Activated CD4-positive, alpha-beta T cell treated with anti-CD3 and anti-CD28 coated beads, Interleukin-2, Interleukin-6, amounts not matched to agents 100 ng/mL and 50 ng/mL, durations not matched to agents 16 hours and 8 hours (primary cell): ENCODE measurements at regions not wholly inside any gene's neighbourhood (a gene's known extent, or its start where the extent isn't known, plus 50 kb on each side); places are given as distances from the start of the nearest gene placed in this dataset.

Experiments
- DNase-seq: peaks from one replicate; pipeline ENCODE4 v3.0.0-alpha.2; 2020

DNA sequence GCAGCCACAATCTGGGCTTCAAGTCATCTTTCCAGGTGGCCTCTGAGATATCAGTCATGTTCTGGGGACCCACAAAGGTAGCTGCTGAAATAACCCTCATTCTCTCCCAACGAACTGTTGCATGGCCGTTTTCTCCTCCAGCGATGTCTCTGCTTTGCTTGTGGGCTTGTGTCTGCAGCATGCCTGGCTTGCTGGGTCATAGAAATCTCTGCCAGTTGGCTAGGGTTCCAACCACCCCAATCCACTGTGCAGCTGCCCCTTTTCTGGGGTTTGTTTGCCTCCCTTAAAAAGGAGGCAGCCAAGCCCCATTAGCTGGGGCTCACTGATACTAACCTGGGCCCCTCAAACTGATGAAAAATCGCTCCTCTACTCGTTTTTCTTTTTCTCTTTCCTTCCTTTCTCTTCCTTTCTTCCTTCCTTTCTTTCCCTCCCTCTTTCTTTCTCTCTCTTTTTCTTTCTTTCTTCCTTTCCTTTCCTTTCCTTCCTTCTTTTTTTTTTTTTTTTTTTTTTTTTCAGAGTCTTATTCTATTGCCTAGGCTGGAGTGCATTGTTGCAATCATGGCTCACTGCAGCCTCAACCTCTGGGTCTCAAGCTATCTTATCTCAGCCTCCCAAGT, 680.0 kb downstream of the EPHA4 start:
- no peak for DNase-seq

DNA sequence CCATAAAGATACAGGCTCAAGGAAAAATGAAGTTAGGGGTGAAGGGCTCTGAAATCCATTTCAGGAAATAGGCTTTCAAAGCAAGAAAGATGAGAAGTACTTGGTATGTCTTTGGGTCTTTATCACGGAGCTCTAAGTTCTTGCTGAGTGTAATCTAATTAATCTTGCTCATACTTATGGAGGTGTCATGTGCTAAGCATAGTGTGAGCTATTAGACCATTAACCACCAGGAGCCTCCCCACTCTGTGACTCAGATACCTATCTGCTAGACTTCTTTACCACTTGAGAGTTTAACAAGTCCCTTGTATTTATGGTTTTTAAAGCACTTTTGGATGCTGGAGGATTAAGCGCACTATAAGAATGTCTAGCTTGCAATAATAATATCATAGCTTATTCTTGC, 678.7 kb downstream of the EPHA4 start:
- DNase-seq, result no peak

- DNase-seq, result no peak
These were observed 678.0 kb downstream of the EPHA4 start for GRCh38 chr2:220894069-220894468.

DNA sequence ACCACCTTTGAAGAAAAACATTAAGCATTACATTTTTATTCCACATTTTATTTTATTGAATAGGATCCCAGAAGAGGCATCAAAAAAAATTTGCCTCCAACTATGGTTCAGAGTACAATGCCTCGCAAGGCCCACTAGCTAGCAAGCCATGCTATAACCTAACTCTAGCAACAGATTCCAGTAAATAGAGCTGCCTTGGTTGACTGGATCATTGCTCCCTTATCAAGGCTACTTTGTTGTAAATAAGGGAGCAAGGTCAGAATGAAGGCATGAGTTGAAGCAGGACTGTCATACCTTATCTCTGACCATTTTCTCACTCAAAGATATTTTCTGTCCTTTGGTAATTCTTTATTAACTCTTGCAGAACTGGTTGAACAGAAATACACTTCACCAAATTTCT, 672.6 kb downstream of the EPHA4 start:
- DNase-seq, result no peak

DNA sequence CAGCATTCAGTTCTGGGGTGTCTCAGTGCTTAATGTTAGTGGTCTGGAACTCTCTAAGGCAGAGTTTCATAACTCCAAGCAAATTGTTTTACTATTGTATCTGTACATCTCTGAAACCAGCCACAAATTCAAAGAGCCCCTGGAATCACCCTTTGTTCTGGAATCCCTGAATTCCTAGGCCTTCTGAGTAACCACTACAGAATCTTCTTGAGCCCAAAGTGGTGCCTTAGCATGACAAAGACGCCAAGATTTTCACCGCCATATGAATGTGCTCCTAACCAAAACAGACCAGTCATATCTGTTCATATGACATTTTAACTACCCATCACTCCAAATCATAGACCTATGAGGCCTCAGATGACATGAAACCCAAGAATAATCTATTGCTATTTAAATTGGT, 668.1 kb downstream of the EPHA4 start:
- DNase-seq, result no peak

DNA sequence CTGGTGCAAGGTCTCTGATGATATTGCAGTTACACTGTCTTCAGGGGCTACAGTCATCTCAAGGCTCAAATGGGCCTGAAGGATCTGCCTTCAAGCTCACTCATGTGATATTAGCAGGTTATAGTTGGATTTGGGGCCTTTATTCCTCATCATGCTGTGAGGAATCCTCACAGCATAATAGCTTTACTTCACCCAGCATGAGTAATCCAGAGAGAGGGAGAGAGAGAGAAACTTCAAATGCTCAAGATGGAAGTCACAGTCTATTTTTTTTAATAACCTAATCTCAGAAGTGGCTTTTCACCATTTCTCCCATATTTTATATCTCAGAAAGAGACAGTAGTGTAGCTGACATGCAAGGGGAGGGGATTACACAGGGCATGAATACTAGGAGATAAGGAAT, 658.7 kb downstream of the EPHA4 start:
- no peak for DNase-seq

DNA sequence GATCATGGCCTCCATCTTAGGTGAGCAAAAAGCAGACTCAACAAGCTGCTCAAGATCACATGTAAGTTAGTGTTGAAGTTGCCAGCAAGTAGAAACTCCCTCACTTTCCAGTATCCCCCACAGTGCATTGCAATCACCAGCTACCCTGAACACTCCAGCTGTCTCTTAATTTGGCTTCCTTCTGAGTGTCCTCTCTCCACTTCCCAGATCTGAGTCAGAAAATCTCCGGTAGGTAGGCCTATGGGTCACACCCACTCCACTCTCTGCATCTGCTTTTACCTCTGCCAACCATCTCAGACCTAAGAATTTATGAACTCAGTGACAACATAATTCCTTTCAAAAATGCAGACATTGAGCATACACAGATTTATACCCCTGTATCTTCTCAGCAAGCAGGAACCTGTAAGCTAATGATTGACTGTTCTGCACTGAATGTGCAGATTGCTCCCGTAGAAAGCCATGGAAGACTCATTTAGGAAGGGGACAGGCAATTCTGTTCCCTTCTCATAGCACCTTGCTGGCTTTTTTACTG, 656.9 kb downstream of the EPHA4 start:
- DNase-seq, result no peak

DNA sequence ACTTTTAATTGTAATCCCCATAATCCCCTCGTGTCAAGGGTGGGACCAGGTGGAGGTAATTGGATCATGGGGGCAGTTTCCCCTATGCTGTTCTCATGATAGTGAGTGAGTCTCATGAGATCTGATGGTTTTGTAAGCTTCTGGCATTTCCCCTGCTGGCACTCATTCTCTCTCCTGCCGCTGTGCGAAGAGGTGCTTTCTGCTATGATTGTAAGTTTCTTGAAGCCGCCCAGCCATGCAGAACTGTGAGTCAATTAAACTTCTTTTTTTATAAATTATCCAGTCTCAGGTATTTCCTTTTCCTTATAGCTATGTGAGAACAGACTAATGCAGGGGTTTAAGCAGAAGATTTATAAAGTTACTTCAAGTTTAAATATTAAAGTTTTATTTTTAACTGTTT, 655.2 kb downstream of the EPHA4 start:
- DNase-seq, result no peak

- no peak for DNase-seq
These were observed 641.6 kb downstream of the EPHA4 start for GRCh38 chr2:220930271-220931076.

DNA sequence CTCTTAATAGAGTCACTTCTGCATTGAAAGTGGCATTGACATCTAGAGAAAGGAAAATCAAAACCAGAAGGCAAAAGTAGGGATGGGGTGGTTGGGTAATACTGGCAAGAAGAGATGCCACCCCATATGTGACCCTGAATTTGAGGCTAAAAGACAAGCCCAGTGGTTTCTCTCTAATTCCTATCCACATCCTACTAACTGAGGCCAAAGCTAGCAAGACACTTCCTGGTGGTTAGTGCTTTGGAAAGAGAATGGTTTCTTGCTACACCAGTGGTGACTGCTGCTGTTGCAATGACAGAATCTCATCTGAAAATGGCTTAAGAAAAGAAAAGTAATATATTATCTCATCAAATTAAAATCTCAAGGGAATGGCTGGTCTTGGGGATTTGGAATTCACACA, 640.6 kb downstream of the EPHA4 start:
- DNase-seq, result no peak

DNA sequence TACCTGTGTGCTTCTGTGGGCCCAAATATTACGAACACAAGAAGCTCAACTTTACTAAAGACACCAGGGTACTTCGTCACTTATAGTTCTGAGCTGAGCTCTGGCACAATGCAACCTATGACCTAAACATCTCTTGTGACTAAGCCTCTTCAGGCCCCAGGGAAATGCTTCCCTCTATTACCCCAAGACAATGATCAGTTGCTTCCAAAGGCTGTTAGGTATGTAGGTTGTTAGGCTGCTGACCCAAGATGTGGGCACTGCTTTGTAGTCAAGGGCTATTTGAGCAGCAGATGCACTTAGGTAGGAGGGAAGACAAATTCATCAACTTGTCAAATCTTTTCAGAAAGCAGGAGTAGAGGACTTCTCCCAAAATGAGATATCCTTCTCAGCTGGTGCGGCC, 640.1 kb downstream of the EPHA4 start:
- DNase-seq, result no peak

DNA sequence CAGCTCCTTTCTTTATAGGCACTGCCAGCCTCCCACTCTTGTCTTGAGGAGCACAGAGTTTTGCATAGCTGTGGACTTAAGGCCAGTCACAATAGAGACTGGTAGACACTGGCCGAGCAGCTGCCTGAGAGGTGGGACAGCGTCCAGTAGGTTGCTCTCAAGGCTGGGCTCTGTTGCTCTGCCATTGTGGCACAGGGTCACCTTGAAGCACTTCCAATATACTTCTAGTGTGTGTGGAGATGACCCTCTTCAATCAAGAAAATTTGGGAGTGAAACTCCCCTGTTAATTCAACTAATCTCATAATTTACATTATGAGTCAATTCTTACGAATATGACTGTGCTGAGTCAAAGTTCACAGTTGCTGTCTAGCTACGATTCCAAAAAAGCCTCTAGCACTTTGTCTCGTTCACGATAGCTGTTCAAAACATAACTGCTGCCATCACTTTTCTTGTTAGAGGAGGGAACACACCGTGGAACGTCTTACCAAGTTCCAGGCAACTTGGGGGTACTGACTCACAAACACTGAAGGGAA, 636.2 kb downstream of the EPHA4 start:
- peak; percentile 88 for DNase-seq

DNA sequence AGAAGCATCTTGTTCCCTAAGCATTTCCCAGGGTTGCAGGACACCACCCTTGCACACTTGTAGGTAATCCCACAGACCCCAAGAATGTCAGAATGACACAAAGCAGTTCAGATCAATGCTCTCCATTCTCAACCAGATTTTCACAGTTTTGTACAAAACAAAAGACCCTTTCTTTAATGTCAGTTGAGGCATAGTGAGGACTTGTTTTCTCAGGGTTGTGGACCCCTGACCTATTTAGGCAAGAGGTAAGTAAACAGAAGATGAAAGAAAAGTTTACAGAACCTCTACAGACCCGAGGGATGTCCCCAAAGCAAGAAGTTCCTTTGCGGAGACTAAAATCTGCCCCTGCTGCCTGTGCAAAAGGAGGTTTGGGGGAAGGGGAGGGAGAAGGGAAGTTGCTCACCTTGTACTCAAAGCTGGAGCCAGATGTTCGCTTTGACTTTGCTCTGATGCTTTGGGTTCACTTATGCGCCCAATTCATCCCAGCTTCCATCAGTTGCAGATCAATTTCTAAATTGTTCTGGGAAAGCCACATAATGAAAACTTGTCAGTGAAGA, 635.4 kb downstream of the EPHA4 start:
- no peak for DNase-seq

DNA sequence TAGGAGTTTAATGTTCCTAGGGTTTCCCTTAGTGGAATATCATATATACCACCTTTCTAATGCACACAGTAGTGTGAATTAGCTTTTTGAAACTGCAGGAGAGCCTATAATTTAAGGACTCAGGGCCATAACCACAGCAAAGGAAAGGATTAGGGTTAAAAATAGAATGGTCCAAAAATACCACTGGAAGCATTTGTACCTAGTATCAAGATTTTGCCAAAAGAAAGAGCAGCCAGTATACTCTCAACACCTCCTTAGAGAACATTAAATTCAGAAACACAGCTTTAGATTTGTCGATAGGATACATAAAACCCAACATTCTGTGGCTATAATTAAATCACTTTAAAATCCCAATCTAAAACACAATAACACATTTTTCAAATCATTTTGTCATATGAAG, 634.9 kb downstream of the EPHA4 start:
- no peak for DNase-seq

DNA sequence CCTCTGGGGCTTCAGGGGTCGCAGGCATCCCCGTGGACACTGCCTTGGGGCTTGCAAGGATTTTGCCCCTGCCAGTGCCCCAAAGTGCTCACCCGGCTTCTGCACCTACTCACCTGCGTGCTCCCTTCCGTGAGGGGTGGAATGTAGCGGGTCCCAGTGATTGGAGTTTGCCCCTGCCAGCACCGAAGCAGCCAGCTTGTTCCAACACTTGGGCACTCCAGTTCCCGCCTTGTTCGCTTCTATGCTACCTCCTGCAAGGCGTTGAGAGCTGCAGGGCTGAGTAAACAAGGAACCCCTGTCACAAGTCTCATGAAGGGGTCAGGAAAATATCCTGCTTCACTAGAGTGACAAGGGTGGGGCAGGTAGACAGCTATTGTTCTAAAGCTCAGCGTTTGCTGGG, 631.5 kb downstream of the EPHA4 start:
- no peak for DNase-seq

DNA sequence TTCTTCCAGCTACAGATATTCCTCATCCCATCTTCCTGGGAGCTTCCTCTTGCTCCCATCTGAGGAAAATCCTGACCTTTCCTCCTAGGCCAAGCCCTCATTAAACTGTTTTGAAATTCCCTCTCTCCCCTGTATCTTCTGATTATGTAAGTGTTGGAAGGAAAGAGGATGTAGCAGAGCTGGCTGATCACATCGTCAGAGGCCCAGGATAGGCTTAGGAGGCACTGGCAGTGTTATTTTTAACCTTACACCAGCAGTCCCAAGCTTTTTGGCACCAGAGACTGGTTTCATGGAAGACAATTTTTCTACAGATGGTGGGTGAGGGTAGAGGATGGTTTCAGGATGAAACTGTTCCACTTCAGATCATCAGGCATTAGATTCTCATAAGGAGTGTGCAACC, 630.4 kb downstream of the EPHA4 start:
- no peak for DNase-seq

GRCh38 chr2:220946552-220946951, 625.6 kb downstream of the EPHA4 start:
- no peak for DNase-seq

GRCh38 chr2:220948579-220948978, 623.5 kb downstream of the EPHA4 start:
- DNase-seq, result no peak

DNA sequence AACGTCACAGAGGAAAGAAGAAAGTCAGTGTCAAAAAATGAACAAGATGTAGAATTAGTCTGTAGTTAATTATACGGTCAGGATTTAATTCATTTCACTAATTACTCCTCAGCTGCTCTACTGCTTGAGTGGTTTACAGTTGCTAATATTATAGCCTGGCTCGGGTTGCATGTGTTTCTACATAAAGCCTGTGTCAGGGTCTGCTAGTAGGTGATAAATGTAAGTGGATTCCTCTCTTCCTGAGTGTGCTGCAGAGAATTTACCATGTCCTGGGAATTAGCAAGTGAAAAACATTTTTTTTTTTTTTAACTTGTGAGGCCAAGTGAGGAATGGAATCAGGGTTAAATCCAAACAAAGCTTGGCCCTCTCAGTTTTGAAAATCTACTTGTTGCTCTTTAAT, 622.6 kb downstream of the EPHA4 start:
- DNase-seq, result no peak

DNA sequence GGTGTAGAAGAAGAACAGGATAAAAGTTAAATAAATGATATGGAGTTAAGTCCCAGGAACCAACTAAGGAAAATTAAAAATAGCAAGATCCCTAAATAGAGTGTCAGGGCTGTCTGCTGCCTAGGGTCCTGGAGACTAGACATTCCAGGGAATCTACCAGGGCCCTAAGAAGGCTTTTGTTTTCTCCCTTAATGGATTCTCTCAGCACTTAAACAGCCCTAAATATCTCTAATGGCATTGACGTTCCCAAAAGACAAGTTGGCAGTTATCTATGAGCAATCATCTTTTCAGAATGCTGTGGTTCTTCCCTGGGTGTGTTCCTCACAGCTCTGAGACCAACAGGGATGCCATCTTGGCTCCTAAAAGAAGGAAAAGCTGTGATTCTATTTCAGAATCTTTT, 616.3 kb downstream of the EPHA4 start:
- no peak for DNase-seq

DNA sequence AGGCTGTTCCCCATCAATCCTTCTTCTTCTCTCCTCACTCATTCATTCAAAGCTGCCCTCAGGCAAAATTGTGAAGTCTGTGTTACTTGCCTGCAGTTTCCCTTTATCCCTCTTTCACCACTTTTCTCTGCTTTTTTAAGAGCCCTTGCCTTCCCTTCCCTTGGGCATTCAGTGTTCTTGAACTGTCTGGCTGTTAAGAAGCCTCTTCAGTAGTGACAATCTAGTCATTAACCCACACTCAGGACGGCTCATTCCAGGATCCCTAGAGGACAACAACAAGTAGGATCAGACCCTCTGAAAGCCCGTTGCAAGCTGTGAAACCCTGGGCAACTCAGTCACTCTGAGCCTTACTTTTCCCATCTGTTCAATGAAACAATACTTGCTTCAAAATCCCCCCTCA, 615.7 kb downstream of the EPHA4 start:
- DNase-seq, result no peak

GRCh38 chr2:220959391-220959802, 612.7 kb downstream of the EPHA4 start:
- no peak for DNase-seq

- DNase-seq, result no peak
These were observed 610.8 kb downstream of the EPHA4 start for GRCh38 chr2:220961143-220961860.
